ENCODE measurements at regions not wholly inside any gene's neighbourhood (a gene's known extent, or its start where the extent isn't known, plus 50 kb on each side); places are given as distances from the start of the nearest gene placed in this dataset.

DNA sequence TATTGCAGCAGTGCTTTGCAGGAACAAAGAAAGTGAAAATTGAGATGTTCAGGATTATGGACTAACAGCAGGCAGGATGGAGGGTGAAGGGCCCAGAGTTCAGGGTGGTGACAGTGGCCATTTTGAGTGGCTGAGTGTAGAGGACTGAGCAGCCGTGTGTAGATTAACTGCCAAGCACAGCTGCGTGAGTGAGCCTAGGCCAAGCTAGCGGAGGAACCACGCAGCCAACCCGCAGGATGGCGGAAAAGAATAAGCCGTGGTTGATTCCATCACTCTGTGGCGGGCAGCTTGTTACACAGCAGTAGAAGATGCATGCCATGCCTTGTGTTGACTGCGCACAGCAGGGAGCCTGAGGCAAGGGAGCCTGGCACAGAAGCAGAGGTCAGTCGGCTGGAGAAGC lies 102.5 kb upstream of the KIF26B start:
- H3K9me1 ChIP-seq (replicated peaks; ENCODE audit: control insufficient read depth, extremely low read depth, insufficient read depth, low read length): no peaks in the 10 kb centered on the region
- H3K27ac ChIP-seq (ENCODE audit: insufficient read depth, low read depth, low read length): no peak overlapping the region
- ChIA-PET CTCF (interaction anchor here (1.0 to 2.0 kb wide), 2 partner anchors 9 to 10 kb away, joined by 4 to 15 read pairs; no protein-coding TSS in a partner anchor), POLR2A (no interaction called here)
- no peaks in the 10 kb centered on the region for H3K27me3 ChIP-seq (ENCODE audit: control insufficient read depth in 2 of 2, insufficient read depth in 2 of 2, low read length in 2 of 2)
- H3K36me3 ChIP-seq (ENCODE audit: control insufficient read depth in 2 of 2, extremely low read depth in 1 of 2, insufficient read depth in 2 of 2, low read length in 2 of 2): no peaks in the 10 kb centered on the region
- H2AFZ ChIP-seq (ENCODE audit: low read depth, low read length): no peak overlapping the region
- no peaks in the 10 kb centered on the region for H3K79me2 ChIP-seq (ENCODE audit: control insufficient read depth, insufficient read depth, low read length)
- H4K20me1 ChIP-seq (replicated peaks; ENCODE audit: control insufficient read depth, extremely low read depth, insufficient read depth, low read length): no peaks in the 10 kb centered on the region
- H3K4me2 ChIP-seq (ENCODE audit: insufficient read depth, low read length): no peak overlapping the region
- no peak overlapping the region for H3K9ac ChIP-seq (replicated peaks; ENCODE audit: extremely low read depth, insufficient read depth, low read length)
- no TSS peak for BruUV-seq (replicated peaks)
- FAIRE-seq (no peak), DNase-seq (ENCODE audit: low read depth, low spot score) (no peak)
- no peak overlapping the region for H3K4me3 ChIP-seq (replicated peaks in 1 of 3; ENCODE audit: insufficient read depth in 1 of 3, low read depth in 1 of 3, low read length in 3 of 3)
- no peaks in the 10 kb centered on the region for H3K9me3 ChIP-seq (replicated peaks; ENCODE audit: control insufficient read depth, insufficient read depth, low read length)
- TF ChIP-seq MYC (IDR thresholded peaks at IDR 0.05; ENCODE audit: low read depth, low read length) (no peak), JUN (IDR thresholded peaks at IDR 0.05; ENCODE audit: borderline replicate concordance, insufficient read depth, insufficient read length, low read depth) (no peak), FOS (IDR thresholded peaks at IDR 0.05; ENCODE audit: borderline replicate concordance, insufficient read depth, low read length) (no peak), POLR2A (IDR thresholded peaks at IDR 0.05; ENCODE audit: low read depth, low read length) (no peak)
- no peaks in the 10 kb centered on the region for H3K4me1 ChIP-seq (ENCODE audit: control insufficient read depth, extremely low read depth, insufficient read depth, low read length)
- dilution Hi-C loops (cut with MboI; ENCODE audit: extremely low pct_ligation_motif_present, low sequenced_read_pairs) (no loop called here), intact Hi-C loops (cut with micrococcal nuclease) (no loop called here)

DNA sequence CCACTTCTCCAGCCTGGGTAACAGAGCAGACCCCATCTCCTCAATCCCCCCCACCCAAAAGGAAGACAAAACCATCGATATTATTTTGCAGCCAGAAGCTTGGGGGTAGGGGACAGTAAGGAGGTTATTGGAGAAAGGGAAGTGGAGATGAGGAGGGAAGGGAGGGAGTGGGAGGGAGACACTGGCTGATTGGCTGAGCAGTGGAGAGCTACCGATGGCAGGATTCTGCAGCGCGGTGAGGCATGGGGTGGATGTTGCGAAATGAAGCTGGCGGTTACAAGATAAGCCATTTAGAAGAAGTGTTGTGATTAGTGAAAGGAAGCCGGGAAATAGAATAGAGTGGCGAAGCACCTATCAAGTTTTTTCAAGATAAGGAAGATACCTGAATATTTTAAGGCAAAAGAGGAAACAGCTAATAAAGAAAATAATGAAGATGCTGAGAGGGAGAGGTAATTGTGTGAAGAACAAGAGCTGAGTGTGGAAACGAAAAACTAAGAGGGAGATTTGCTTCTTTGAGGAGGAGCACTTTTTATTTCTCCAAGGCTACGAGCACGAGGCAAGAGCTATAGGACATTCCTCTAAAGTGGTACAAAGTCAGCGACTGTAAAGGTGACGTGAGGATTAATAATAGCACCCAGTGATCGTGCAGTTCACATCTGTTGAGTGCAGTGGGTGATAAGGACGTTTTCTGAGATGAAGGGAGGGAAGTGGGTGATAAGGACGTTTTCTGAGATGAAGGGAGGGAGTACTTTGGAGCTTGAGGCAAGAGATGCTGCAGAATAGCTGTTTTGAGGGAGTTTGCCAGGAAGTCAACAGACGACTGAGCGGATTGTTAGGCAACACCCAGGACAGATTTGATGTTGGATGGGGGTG lies 103.2 kb upstream of the KIF26B start:
- no TSS peak for BruUV-seq (replicated peaks)
- ChIA-PET CTCF (interaction anchor here (1.0 to 2.0 kb wide), 2 partner anchors 9 to 10 kb away, joined by 4 to 15 read pairs; no protein-coding TSS in a partner anchor), POLR2A (no interaction called here)
- Histone ChIP-seq H3K27me3 (ENCODE audit: control insufficient read depth in 2 of 2, insufficient read depth in 2 of 2, low read length in 2 of 2) (no peaks in the 10 kb centered on the region), H3K9ac (replicated peaks; ENCODE audit: extremely low read depth, insufficient read depth, low read length) (no peak overlapping the region), H3K27ac (ENCODE audit: insufficient read depth, low read depth, low read length) (no peak overlapping the region), H3K4me3 (replicated peaks in 1 of 3; ENCODE audit: insufficient read depth in 1 of 3, low read depth in 1 of 3, low read length in 3 of 3) (no peak overlapping the region), H3K36me3 (ENCODE audit: control insufficient read depth in 2 of 2, extremely low read depth in 1 of 2, insufficient read depth in 2 of 2, low read length in 2 of 2) (no peaks in the 10 kb centered on the region), H3K9me3 (replicated peaks; ENCODE audit: control insufficient read depth, insufficient read depth, low read length) (no peaks in the 10 kb centered on the region), H2AFZ (ENCODE audit: low read depth, low read length) (no peak overlapping the region), H3K79me2 (ENCODE audit: control insufficient read depth, insufficient read depth, low read length) (no peaks in the 10 kb centered on the region), H3K4me1 (ENCODE audit: control insufficient read depth, extremely low read depth, insufficient read depth, low read length) (no peaks in the 10 kb centered on the region), H4K20me1 (replicated peaks; ENCODE audit: control insufficient read depth, extremely low read depth, insufficient read depth, low read length) (no peaks in the 10 kb centered on the region), H3K9me1 (replicated peaks; ENCODE audit: control insufficient read depth, extremely low read depth, insufficient read depth, low read length) (no peaks in the 10 kb centered on the region), H3K4me2 (ENCODE audit: insufficient read depth, low read length) (no peak overlapping the region)
- DNase-seq (ENCODE audit: low read depth, low spot score): no peak
- FAIRE-seq: no peak
- TF ChIP-seq JUN (IDR thresholded peaks at IDR 0.05; ENCODE audit: borderline replicate concordance, insufficient read depth, insufficient read length, low read depth) (no peak), MYC (IDR thresholded peaks at IDR 0.05; ENCODE audit: low read depth, low read length) (no peak), EZH2 (IDR thresholded peaks at IDR 0.05; ENCODE audit: borderline replicate concordance, low read depth, low read length, severe bottlenecking) (no peak), POLR2AphosphoS5 (IDR thresholded peaks at IDR 0.05; ENCODE audit: insufficient read depth, low read depth, low read length) (no peak), FOS (IDR thresholded peaks at IDR 0.05; ENCODE audit: borderline replicate concordance, insufficient read depth, low read length) (no peak), GATA2 (IDR thresholded peaks at IDR 0.05; ENCODE audit: insufficient read depth, insufficient read length, low read depth, low read length) (no peak), POLR2A (IDR thresholded peaks at IDR 0.05; ENCODE audit: low read depth, low read length) (no peak)
- TF ChIP-seq, protein P1, sequence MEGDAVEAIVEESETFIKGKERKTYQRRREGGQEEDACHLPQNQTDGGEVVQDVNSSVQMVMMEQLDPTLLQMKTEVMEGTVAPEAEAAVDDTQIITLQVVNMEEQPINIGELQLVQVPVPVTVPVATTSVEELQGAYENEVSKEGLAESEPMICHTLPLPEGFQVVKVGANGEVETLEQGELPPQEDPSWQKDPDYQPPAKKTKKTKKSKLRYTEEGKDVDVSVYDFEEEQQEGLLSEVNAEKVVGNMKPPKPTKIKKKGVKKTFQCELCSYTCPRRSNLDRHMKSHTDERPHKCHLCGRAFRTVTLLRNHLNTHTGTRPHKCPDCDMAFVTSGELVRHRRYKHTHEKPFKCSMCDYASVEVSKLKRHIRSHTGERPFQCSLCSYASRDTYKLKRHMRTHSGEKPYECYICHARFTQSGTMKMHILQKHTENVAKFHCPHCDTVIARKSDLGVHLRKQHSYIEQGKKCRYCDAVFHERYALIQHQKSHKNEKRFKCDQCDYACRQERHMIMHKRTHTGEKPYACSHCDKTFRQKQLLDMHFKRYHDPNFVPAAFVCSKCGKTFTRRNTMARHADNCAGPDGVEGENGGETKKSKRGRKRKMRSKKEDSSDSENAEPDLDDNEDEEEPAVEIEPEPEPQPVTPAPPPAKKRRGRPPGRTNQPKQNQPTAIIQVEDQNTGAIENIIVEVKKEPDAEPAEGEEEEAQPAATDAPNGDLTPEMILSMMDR (IDR thresholded peaks at IDR 0.05; ENCODE audit: extremely low read depth in 1 of 2, insufficient read depth in 1 of 2, low read depth in 1 of 2, low read length in 2 of 2): no peak
- TF ChIP-seq, protein P2, sequence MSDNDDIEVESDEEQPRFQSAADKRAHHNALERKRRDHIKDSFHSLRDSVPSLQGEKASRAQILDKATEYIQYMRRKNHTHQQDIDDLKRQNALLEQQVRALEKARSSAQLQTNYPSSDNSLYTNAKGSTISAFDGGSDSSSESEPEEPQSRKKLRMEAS (IDR thresholded peaks at IDR 0.05; ENCODE audit: insufficient read depth, insufficient read length): no peak
- dilution Hi-C loops (cut with MboI; ENCODE audit: extremely low pct_ligation_motif_present, low sequenced_read_pairs): no loop called here
- intact Hi-C loops (cut with micrococcal nuclease): no loop called here
